22Rv1 (cell line): ENCODE measurements at regions not wholly inside any gene's neighbourhood (a gene's known extent, or its start where the extent isn't known, plus 50 kb on each side); places are given as distances from the start of the nearest gene placed in this dataset.

Source experiments
- H3K27ac ChIP-seq: fragments of 450-650 bp; 2 replicates; pipeline ENCODE4 v1.5.1; 2017
- CTCF ChIP-seq: fragments of 450-650 bp; IDR thresholded peaks from 2 replicates; pipeline ENCODE4 v1.5.1; 2017; ENCODE audit warnings: mild to moderate bottlenecking
- ZFX ChIP-seq: fragments of 450-650 bp; IDR thresholded peaks from 2 replicates; pipeline ENCODE4 v1.6.1; 2017; ENCODE audit warnings: antibody characterized with exemption, borderline replicate concordance

GRCh38 chr17:419073-419735 lies 66.6 kb upstream of the RPH3AL start:
- TF ChIP-seq ZFX (no peak), CTCF (no peak)
- no peak overlapping the region for H3K27ac ChIP-seq

- no peak for TF ChIP-seq CTCF
- no peak for TF ChIP-seq ZFX
- H3K27ac ChIP-seq: no peak overlapping the region
These were observed 65.8 kb upstream of the RPH3AL start for GRCh38 chr17:418421-418751.

DNA sequence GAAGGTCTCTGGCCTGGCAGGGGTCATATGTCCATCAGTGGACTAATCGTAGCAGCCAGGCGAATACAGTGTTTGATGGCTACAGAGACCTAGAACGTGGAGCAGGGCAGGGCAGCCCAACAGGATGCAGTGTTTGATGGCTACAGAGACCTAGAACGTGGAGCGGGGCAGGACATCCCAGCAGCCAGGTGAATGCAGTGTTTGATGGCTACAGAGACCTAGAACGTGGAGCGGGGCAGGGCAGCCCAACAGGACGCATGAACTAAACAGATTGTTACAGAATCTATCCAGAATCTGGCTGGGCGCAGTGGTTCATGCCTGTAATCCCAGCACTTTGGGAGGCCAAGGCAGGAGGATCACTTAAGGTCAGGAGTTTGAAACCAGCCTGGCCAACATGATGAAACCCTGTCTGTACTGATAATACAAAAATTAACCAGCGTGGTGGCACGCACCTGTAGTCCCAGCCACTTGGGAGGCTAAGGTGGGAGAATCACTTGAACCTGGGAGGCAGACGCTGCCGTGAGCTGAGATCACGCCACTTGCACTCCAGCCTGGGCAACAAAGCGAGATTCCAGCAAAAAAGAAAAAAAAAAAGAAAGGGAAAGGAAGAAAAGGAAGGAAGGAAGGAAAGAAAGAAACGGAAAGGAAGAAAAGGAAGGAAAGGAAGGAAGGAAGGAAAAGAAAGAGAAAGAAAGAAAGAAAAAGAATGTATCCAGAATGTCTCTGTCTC lies 65.2 kb upstream of the RPH3AL start:
- TF ChIP-seq ZFX (no peak), CTCF (no peak)
- no peak overlapping the region for H3K27ac ChIP-seq

DNA sequence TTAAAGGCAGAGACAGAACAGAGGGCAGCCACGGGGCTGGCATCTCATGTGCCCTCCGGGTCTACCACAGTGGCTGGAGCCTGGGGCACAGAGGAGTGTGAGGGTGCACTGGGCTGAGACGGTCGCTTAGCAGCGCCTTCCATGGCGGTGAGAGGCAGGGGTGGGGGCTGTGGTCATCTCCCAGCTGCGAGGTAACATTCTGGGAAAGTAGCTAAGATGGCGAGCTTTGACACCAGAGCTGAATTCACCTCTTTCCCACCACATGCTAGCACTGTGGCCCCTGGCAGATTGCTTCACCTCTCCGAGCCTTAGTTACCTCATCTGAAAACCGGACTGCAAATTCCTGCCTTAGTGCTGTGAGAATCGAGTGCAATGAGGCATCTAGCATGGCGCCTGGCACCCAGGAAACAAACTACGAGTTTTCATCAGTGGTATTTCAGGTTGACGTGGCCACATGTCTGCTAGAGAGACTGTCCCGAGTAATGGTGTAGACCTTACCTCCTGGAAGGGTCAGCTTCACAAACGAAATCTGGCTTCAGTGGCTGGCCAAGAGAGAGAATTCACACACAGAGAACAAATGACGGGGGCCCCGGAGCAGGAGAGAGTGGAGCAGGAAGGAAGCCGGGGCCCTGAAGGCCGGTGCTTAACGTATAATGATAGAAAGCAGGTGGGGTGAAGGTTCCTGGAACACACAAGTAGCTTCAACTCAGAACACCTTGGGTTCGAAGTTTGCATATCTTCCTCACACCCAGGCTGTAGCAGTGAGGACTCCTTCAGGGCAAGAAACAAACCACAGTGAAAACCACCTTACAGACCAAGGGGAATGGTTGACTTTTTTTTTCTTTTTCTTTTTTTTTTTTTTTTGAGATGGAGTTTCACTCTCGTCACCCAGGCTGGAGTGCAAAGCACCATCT lies 63.9 kb upstream of the RPH3AL start:
- no peak overlapping the region for H3K27ac ChIP-seq
- TF ChIP-seq CTCF (no peak), ZFX (no peak)

DNA sequence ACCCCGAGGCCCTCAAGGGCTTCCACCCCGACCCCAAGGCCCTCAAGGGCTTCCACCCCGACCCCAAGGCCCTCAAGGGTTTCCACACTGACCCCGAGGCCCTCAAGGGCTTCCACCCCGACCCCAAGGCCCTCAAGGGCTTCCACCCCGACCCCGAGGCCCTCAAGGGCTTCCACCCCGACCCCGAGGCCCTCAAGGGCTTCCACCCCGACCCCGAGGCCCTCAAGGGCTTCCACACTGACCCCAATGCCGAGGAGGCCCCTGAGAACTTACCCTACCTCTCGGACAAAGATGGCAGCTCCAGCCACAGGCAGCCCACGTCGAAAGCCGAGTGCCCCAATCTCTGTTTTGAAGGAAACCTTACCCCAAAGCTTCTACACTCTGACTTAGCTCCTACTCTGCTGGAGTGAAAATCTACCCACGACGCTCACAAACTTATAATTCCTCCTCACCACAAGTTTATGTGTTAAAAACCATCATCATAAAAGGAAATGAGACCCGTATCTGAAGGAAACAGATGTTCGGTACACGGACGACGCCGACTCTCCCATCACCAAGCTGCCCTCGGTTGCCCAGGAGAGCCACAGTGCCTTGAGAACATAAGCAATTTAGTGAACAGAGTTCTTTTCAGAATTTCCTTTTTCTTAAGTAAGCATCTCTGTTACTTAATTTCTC lies 61.2 kb upstream of the RPH3AL start:
- TF ChIP-seq CTCF (no peak), ZFX (no peak)
- H3K27ac ChIP-seq: no peak overlapping the region

DNA sequence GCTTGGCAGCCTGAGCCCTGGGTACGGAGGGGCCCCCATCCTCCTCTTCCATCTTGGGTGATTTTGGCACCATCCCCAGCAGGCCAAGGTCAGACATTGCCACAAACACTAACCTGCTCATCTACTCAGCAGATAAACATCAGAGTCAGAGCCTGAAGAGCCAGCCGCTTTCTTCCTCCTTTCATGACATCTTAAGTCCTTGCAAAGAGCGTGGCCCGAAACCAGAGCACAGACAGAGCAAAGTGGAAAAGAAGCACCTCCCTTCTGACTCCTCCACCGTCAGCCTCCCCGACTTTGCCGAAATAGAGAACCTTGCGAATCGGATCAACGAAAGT lies 60.4 kb upstream of the RPH3AL start:
- no peak overlapping the region for H3K27ac ChIP-seq

More for the DNA sequence above, 60.4 kb upstream of the RPH3AL start:
- TF ChIP-seq ZFX (no peak), CTCF (no peak)
